ENCODE measurements at regions not wholly inside any gene's neighbourhood (a gene's known extent, or its start where the extent isn't known, plus 50 kb on each side); places are given as distances from the start of the nearest gene placed in this dataset.

GRCh38 chrX:39877905-39878304 is 219.9 kb downstream of the BCOR start:
- Mint-ChIP-seq H3K27ac (no peak overlapping the region), H3K4me1 (peaks cover 3% of the 10 kb centered on the region), H3K27me3 (no peaks in the 10 kb centered on the region), H3K9me3 (no peaks in the 10 kb centered on the region), H3K36me3 (ENCODE audit: low read depth) (no peaks in the 10 kb centered on the region), H3K4me3 (no peak overlapping the region)
- intact Hi-C loops (cut with micrococcal nuclease) = no loop called here
- DNase-seq = no peak
- CTCF ChIA-PET = no interaction called here
- POLR2A ChIA-PET = no interaction called here
- TF ChIP-seq CTCF (IDR thresholded peaks at IDR 0.05) = no peak
- no peak for ATAC-seq (ENCODE audit: low read depth)

GRCh38 chrX:39883666-39884065 is 214.1 kb downstream of the BCOR start:
- H3K4me3 Mint-ChIP-seq = no peak overlapping the region
- ATAC-seq (ENCODE audit: low read depth) = peak; percentile 18
- POLR2A ChIA-PET = no interaction called here
- no peaks in the 10 kb centered on the region for H3K9me3 Mint-ChIP-seq
- H3K4me1 Mint-ChIP-seq = no peaks in the 10 kb centered on the region
- CTCF ChIA-PET = no interaction called here
- intact Hi-C loops (cut with micrococcal nuclease) = no loop called here
- TF ChIP-seq CTCF (IDR thresholded peaks at IDR 0.05) = no peak
- H3K36me3 Mint-ChIP-seq (ENCODE audit: low read depth) = no peaks in the 10 kb centered on the region
- H3K27me3 Mint-ChIP-seq = no peaks in the 10 kb centered on the region
- no peak overlapping the region for H3K27ac Mint-ChIP-seq
- DNase-seq = no peak

GRCh38 chrX:39886282-39886681 is 211.5 kb downstream of the BCOR start:
- no peak for ATAC-seq (ENCODE audit: low read depth)
- no peaks in the 10 kb centered on the region for H3K9me3 Mint-ChIP-seq
- peaks cover 1% of the 10 kb centered on the region for H3K4me1 Mint-ChIP-seq
- no peak overlapping the region for H3K27ac Mint-ChIP-seq
- DNase-seq = no peak
- H3K36me3 Mint-ChIP-seq (ENCODE audit: low read depth) = no peaks in the 10 kb centered on the region
- no peak for TF ChIP-seq CTCF (IDR thresholded peaks at IDR 0.05)
- no peaks in the 10 kb centered on the region for H3K27me3 Mint-ChIP-seq
- ChIA-PET POLR2A (interaction anchor here (0.6 kb wide), 1 partner anchor 847 kb away, joined by 6 read pairs; no protein-coding TSS in a partner anchor), CTCF (no interaction called here)
- H3K4me3 Mint-ChIP-seq = no peak overlapping the region
- intact Hi-C loops (cut with micrococcal nuclease) = no loop called here

- Mint-ChIP-seq H3K4me1 (peaks cover 12% of the 10 kb centered on the region), H3K27me3 (no peaks in the 10 kb centered on the region), H3K9me3 (no peaks in the 10 kb centered on the region), H3K27ac (no peak overlapping the region), H3K4me3 (no peak overlapping the region), H3K36me3 (ENCODE audit: low read depth) (no peaks in the 10 kb centered on the region)
- ATAC-seq (ENCODE audit: low read depth) = no peak
- intact Hi-C loops (cut with micrococcal nuclease) = no loop called here
- ChIA-PET POLR2A (no interaction called here), CTCF (no interaction called here)
- DNase-seq = no peak
- TF ChIP-seq CTCF (IDR thresholded peaks at IDR 0.05) = no peak
These were observed 209.0 kb downstream of the BCOR start for GRCh38 chrX:39888730-39889129.

GRCh38 chrX:39889704-39890103 is 208.1 kb downstream of the BCOR start:
- POLR2A ChIA-PET = no interaction called here

More at GRCh38 chrX:39889704-39890103, 208.1 kb downstream of the BCOR start:
- intact Hi-C loops (cut with micrococcal nuclease) = no loop called here
- H3K9me3 Mint-ChIP-seq = no peaks in the 10 kb centered on the region
- no peak for ATAC-seq (ENCODE audit: low read depth)
- H3K36me3 Mint-ChIP-seq (ENCODE audit: low read depth) = no peaks in the 10 kb centered on the region
- no peaks in the 10 kb centered on the region for H3K27me3 Mint-ChIP-seq
- CTCF ChIA-PET = no interaction called here
- H3K4me1 Mint-ChIP-seq = peaks cover 15% of the 10 kb centered on the region
- H3K27ac Mint-ChIP-seq = no peak overlapping the region
- DNase-seq = no peak
- no peak overlapping the region for H3K4me3 Mint-ChIP-seq
- no peak for TF ChIP-seq CTCF (IDR thresholded peaks at IDR 0.05)
